Neural progenitor cell (in vitro differentiated cells): ENCODE measurements at regions not wholly inside any gene's neighbourhood (a gene's known extent, or its start where the extent isn't known, plus 50 kb on each side); places are given as distances from the start of the nearest gene placed in this dataset.

Experiments used
- EZH2 ChIP-seq: fragments of 200-600 bp; sonication (generic); IDR thresholded peaks from 2 replicates; pipeline ENCODE4 v1.6.1; 2017; ENCODE audit warnings: antibody characterized with exemption, mild to moderate bottlenecking, moderate library complexity
- EZH2phosphoT487 ChIP-seq: fragments of 200-600 bp; sonication (generic); IDR thresholded peaks from 2 replicates; pipeline ENCODE4 v1.6.1; 2017; ENCODE audit warnings: antibody characterized with exemption
- TF ChIP-seq, protein P1 (sequence below): fragments of 200-600 bp; sonication (generic); IDR thresholded peaks from 2 replicates; pipeline ENCODE4 v1.5.1; 2017; ENCODE audit warnings: antibody characterized with exemption, mild to moderate bottlenecking

DNA sequence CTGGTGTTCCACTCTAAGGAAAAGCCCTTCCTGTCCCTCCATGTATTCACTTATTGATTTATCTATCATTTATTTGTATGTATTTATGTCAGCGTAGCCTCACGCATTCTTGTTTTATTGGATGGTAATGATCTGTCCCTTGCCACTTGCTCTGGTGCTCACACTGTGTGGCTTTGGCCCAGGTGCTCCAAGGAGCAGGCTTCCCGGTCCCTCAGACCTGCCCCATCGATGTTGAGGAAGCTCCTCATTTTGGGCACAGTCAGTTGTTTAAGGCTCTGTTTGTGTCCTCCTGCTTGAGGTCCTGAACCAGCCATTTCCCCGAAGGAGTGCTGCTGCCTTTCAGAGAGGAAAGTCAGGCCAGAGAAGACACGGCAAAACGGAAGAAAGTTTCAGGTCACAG lies 1485.4 kb downstream of the TBC1D22A start:
- TF ChIP-seq EZH2 (no peak), EZH2phosphoT487 (no peak)
- TF ChIP-seq, protein P1, sequence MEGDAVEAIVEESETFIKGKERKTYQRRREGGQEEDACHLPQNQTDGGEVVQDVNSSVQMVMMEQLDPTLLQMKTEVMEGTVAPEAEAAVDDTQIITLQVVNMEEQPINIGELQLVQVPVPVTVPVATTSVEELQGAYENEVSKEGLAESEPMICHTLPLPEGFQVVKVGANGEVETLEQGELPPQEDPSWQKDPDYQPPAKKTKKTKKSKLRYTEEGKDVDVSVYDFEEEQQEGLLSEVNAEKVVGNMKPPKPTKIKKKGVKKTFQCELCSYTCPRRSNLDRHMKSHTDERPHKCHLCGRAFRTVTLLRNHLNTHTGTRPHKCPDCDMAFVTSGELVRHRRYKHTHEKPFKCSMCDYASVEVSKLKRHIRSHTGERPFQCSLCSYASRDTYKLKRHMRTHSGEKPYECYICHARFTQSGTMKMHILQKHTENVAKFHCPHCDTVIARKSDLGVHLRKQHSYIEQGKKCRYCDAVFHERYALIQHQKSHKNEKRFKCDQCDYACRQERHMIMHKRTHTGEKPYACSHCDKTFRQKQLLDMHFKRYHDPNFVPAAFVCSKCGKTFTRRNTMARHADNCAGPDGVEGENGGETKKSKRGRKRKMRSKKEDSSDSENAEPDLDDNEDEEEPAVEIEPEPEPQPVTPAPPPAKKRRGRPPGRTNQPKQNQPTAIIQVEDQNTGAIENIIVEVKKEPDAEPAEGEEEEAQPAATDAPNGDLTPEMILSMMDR, result no peak
